ENCODE measurements at regions not wholly inside any gene's neighbourhood (a gene's known extent, or its start where the extent isn't known, plus 50 kb on each side); places are given as distances from the start of the nearest gene placed in this dataset.

- H2AFZ ChIP-seq (ENCODE audit: low read depth, low read length, poor library complexity, severe bottlenecking), result peak overlapping the region; percentile 92
- H3K27ac ChIP-seq (ENCODE audit: low read depth, low read length), result peak overlapping the region; percentile 44; the same call in 1 of the 2 replicates
- DNase-seq (ENCODE audit: low read depth, low spot score) (peak; percentile 82), ATAC-seq (peak; percentile 100)
- TF ChIP-seq JUND (IDR thresholded peaks at IDR 0.05) (peak; percentile 70), ZNF274 (IDR thresholded peaks at IDR 0.05; ENCODE audit: low read depth, low read length) (no peak), TCF7L2 (IDR thresholded peaks at IDR 0.05; ENCODE audit: borderline replicate concordance, extremely low read depth, insufficient read depth, insufficient read length) (peak; percentile 52), POLR2AphosphoS5 (IDR thresholded peaks at IDR 0.05; ENCODE audit: low read depth, low read length) (peak; percentile 38; the same call in 1 of the 2 replicates), YY1 (IDR thresholded peaks at IDR 0.05; ENCODE audit: extremely low read depth, insufficient replicate concordance, low read depth, low read length) (no peak), CTCF (IDR thresholded peaks at IDR 0.05 in 2 of 3, conservative IDR thresholded peaks at IDR 0.05 in 1 of 3; ENCODE audit: borderline replicate concordance in 1 of 3, insufficient read depth in 1 of 3, low read depth in 2 of 3, low read length in 2 of 3) (no peak), SP1 (IDR thresholded peaks at IDR 0.05; ENCODE audit: low read depth) (peak; percentile 39), SRF (IDR thresholded peaks at IDR 0.05; ENCODE audit: low read depth) (peak; percentile 46; the same call in 1 of the 2 replicates), CBX3 (IDR thresholded peaks at IDR 0.05; ENCODE audit: low read depth) (peak; percentile 89), FOSL1 (IDR thresholded peaks at IDR 0.05; ENCODE audit: low read depth) (peak; percentile 76), REST (IDR thresholded peaks at IDR 0.05; ENCODE audit: low read depth) (peak; percentile 30), MAX (IDR thresholded peaks at IDR 0.05) (peak; percentile 81)
- no peaks in the 10 kb centered on the region for H3K9me3 ChIP-seq (ENCODE audit: control insufficient read depth in 1 of 2, insufficient read depth in 1 of 2, low read depth in 1 of 2, low read length in 2 of 2)
- H4K20me1 ChIP-seq (ENCODE audit: insufficient read depth), result no peaks in the 10 kb centered on the region
- H3K79me2 ChIP-seq (ENCODE audit: insufficient read depth, low read length), result no peaks in the 10 kb centered on the region
- intact Hi-C loops (cut with micrococcal nuclease), result no loop called here
- no peak overlapping the region for H3K9ac ChIP-seq (ENCODE audit: low read length)
- BruUV-seq (replicated peaks), result no TSS peak
- RAD21 ChIA-PET (ENCODE audit: low non-redundant PET in 1 of 2, low total read pairs in 2 of 2, uncharacterized antibody in 2 of 2, unreplicated experiment in 2 of 2), result no interaction called here
- POLR2A ChIA-PET, result no interaction called here
- H3K36me3 ChIP-seq (ENCODE audit: control insufficient read depth in 1 of 2, insufficient read depth in 2 of 2, low read length in 2 of 2), result no peaks in the 10 kb centered on the region
- H3K4me1 ChIP-seq (ENCODE audit: control insufficient read depth in 1 of 2, insufficient read depth in 2 of 2, low read length in 2 of 2), result peaks cover 14 to 16% of the 10 kb centered on the region in 2 experiments
- H3K27me3 ChIP-seq (ENCODE audit: insufficient read depth, low read length), result no peaks in the 10 kb centered on the region
- peak overlapping the region; percentile 59 for H3K4me2 ChIP-seq (ENCODE audit: low read length)
- H3K4me3 ChIP-seq (replicated peaks in 1 of 2; ENCODE audit: low read depth in 1 of 2, low read length in 2 of 2), result peak overlapping the region in 1 of 2 experiments; percentile 22; a peak in 2 of 4 replicates
- CTCF ChIA-PET, result no interaction called here
- H3K9me2 ChIP-seq (ENCODE audit: insufficient read depth), result no peaks in the 10 kb centered on the region
These were observed 155.4 kb upstream of the PDE3A start for GRCh38 chr12:20212658-20213555.
